OCI-LY1 (cell line): ENCODE measurements at regions not wholly inside any gene's neighbourhood (a gene's known extent, or its start where the extent isn't known, plus 50 kb on each side); places are given as distances from the start of the nearest gene placed in this dataset.

ENCODE experiments used
- H2AFZ ChIP-seq: fragments of 200-600 bp; sonication (generic), shearing (Covaris generic); 2 replicates; pipeline ENCODE4 v1.6.0; 2014; ENCODE audit warnings: antibody characterized with exemption, mild to moderate bottlenecking, low read length
- H3F3A ChIP-seq: fragments of 200-600 bp; sonication (generic), shearing (Covaris generic); 2 replicates; pipeline ENCODE4 v1.6.0; 2014; ENCODE audit warnings: mild to moderate bottlenecking, antibody characterized with exemption, low read length, moderate library complexity; ENCODE audit not compliant: insufficient read depth
- H3K27ac ChIP-seq: fragments of 200-600 bp; sonication (generic); 2 replicates; pipeline ENCODE4 v1.5.1; 2014; ENCODE audit warnings: low read length, mixed run types, mild to moderate bottlenecking, low read depth; ENCODE audit not compliant: poor library complexity, severe bottlenecking
- H3K27me3 ChIP-seq: fragments of 200-600 bp; sonication (generic); 2 replicates; pipeline ENCODE4 v1.6.0; 2014; ENCODE audit warnings: antibody characterized with exemption, mild to moderate bottlenecking, low read length, moderate library complexity; ENCODE audit not compliant: insufficient read depth
- H3K36me3 ChIP-seq: fragments of 200-600 bp; sonication (generic); 2 replicates; pipeline ENCODE4 v1.6.1; 2014; ENCODE audit warnings: mild to moderate bottlenecking, antibody characterized with exemption, low read length, moderate library complexity, mixed read lengths; ENCODE audit not compliant: insufficient read depth
- H3K4me1 ChIP-seq: fragments of 200-600 bp; sonication (generic); 2 replicates; pipeline ENCODE4 v1.5.1; 2014; ENCODE audit warnings: mild to moderate bottlenecking, low read length, moderate library complexity; ENCODE audit not compliant: insufficient read depth, severe bottlenecking
- H3K4me2 ChIP-seq: fragments of 200-600 bp; sonication (generic), shearing (Covaris generic); 2 replicates; pipeline ENCODE4 v1.6.1; 2014; ENCODE audit warnings: low read length
- H3K4me3 ChIP-seq: fragments of 200-600 bp; sonication (generic); 2 replicates; pipeline ENCODE4 v1.5.1; 2014; ENCODE audit warnings: low read length, low read depth, mild to moderate bottlenecking, mixed read lengths; ENCODE audit not compliant: poor library complexity, severe bottlenecking
- H3K79me2 ChIP-seq: fragments of 200-600 bp; shearing (Covaris generic); 2 replicates; pipeline ENCODE4 v1.6.1; 2016; ENCODE audit warnings: mixed run types, low read length, mixed read lengths; ENCODE audit not compliant: insufficient read depth
- H3K9ac ChIP-seq: fragments of 200-600 bp; sonication (generic), shearing (Covaris generic); 2 replicates; pipeline ENCODE4 v1.6.1; 2014; ENCODE audit warnings: mild to moderate bottlenecking, low read length, mixed read lengths
- H3K9me2 ChIP-seq: fragments of 200-600 bp; sonication (generic), shearing (Covaris generic); 2 replicates; pipeline ENCODE4 v1.6.1; 2014; ENCODE audit warnings: low read depth, mild to moderate bottlenecking, low read length, mixed read lengths
- H3K9me3 ChIP-seq: fragments of 200-600 bp; shearing (Covaris generic); 2 replicates; pipeline ENCODE4 v1.6.1; 2014; ENCODE audit warnings: low read length, mixed read lengths
- H4K20me1 ChIP-seq: fragments of 200-600 bp; sonication (generic), shearing (Covaris generic); 2 replicates; pipeline ENCODE4 v1.6.0; 2016; ENCODE audit warnings: mild to moderate bottlenecking, low read length; ENCODE audit not compliant: insufficient read depth
- EZH2 ChIP-seq: fragments of 200-600 bp; sonication (generic), shearing (Covaris generic); IDR thresholded peaks from 2 replicates; pipeline ENCODE4 v1.8.0; 2017; ENCODE audit warnings: borderline replicate concordance, mixed run types, mild to moderate bottlenecking, antibody characterized with exemption, low read length, moderate library complexity, mixed read lengths
- TF ChIP-seq, protein P1 (sequence below): fragments of 200-600 bp; sonication (generic), shearing (Covaris generic); IDR thresholded peaks from 2 replicates; pipeline ENCODE4 v1.5.1; 2017; ENCODE audit warnings: mild to moderate bottlenecking, antibody characterized with exemption, low read length, moderate library complexity, mixed read lengths

DNA sequence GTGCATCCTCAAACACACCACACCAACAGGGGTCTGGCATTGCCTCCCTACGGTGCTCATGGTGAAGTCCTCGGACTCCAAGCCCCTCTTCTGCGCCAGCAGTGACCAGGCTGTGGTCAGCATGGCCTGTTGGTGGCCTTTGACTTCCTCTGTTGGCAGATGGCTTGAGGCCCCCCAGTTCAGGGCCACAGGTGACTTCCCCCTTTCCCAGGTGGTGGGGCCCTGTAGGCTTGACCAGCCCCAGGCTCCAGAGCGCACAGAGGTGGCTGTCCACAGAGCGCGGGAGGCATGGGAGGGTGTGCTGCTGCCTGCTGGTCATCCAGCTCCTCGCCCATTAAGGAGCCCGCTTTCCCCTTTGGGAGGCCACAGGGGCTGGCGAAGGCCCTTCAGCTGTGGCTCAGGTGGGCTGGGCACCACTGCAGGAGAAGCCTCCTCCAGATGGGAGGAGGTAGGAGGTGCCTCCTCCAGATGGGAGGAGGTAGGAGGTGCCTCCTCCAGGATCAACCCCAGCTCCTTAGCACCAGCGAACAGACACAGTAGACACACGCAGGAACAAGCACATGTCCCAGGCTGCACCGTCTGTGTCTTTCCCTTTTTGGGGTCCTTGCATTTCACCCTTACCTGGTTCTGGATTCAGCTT lies 52.1 kb upstream of the BHLHE23 start:
- H3K79me2 ChIP-seq = no peaks in the 10 kb centered on the region
- no peaks in the 10 kb centered on the region for H3K36me3 ChIP-seq
- H3K27me3 ChIP-seq = no peaks in the 10 kb centered on the region
- H4K20me1 ChIP-seq = no peaks in the 10 kb centered on the region
- TF ChIP-seq, protein P1, sequence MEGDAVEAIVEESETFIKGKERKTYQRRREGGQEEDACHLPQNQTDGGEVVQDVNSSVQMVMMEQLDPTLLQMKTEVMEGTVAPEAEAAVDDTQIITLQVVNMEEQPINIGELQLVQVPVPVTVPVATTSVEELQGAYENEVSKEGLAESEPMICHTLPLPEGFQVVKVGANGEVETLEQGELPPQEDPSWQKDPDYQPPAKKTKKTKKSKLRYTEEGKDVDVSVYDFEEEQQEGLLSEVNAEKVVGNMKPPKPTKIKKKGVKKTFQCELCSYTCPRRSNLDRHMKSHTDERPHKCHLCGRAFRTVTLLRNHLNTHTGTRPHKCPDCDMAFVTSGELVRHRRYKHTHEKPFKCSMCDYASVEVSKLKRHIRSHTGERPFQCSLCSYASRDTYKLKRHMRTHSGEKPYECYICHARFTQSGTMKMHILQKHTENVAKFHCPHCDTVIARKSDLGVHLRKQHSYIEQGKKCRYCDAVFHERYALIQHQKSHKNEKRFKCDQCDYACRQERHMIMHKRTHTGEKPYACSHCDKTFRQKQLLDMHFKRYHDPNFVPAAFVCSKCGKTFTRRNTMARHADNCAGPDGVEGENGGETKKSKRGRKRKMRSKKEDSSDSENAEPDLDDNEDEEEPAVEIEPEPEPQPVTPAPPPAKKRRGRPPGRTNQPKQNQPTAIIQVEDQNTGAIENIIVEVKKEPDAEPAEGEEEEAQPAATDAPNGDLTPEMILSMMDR = no peak
- TF ChIP-seq EZH2 = no peak
- no peak overlapping the region for H3K27ac ChIP-seq
- no peak overlapping the region for H3K4me2 ChIP-seq
- H3F3A ChIP-seq = peaks cover 11% of the 10 kb centered on the region; the same call in 1 of the 2 replicates
- H3K9ac ChIP-seq = no peak overlapping the region
- H3K9me3 ChIP-seq = no peaks in the 10 kb centered on the region
- no peak overlapping the region for H3K4me3 ChIP-seq
- H3K9me2 ChIP-seq = no peaks in the 10 kb centered on the region
- no peak overlapping the region for H2AFZ ChIP-seq
- no peaks in the 10 kb centered on the region for H3K4me1 ChIP-seq

DNA sequence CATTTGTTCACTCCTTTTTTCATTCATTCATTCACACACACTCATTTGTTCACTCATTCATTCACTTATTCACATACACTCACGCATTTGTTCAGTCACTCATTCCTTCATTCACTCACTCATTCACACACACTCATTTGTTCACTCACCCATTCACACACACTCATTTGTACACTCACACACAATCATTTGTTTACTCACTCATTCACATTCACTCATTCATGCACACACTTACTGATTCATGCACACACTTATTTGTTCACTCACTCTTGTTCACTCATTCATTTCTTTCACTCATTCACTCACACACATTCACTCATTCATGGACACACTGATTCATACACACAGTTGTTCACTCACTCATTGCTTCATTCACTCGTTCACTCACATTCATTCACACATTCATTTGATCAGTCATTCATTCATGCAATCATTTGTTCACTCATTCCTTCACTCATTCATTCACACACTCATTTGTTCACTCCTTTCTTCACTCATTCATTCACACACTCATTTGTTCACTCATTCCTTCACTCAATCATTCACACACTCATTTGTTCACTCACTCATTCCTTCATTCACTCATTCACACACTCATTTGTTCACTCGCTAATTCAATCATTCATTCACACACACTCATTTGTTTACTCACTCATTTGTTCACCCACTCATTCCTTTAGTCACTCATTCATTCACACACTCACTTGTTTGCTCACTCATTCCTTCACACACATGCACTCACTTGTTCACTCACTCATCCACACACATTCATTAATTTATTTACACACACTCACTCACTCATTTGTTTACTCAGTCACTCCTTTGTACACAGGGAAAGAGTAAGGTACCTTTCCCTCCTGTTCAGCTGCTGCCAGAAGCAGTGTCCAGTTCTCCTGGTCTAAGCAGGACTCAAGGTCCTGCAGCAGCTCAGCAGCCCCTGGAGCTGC lies 50.7 kb upstream of the BHLHE23 start:
- Histone ChIP-seq H3F3A (peaks cover 11% of the 10 kb centered on the region; the same call in 1 of the 2 replicates), H3K4me3 (no peak overlapping the region), H4K20me1 (no peaks in the 10 kb centered on the region), H3K4me1 (no peaks in the 10 kb centered on the region), H3K9me3 (no peaks in the 10 kb centered on the region), H3K27me3 (no peaks in the 10 kb centered on the region), H3K9me2 (no peaks in the 10 kb centered on the region), H2AFZ (no peak overlapping the region), H3K9ac (no peak overlapping the region), H3K36me3 (no peaks in the 10 kb centered on the region), H3K27ac (no peak overlapping the region), H3K4me2 (no peak overlapping the region), H3K79me2 (no peaks in the 10 kb centered on the region)
- TF ChIP-seq, protein P1 = no peak
- no peak for TF ChIP-seq EZH2

DNA sequence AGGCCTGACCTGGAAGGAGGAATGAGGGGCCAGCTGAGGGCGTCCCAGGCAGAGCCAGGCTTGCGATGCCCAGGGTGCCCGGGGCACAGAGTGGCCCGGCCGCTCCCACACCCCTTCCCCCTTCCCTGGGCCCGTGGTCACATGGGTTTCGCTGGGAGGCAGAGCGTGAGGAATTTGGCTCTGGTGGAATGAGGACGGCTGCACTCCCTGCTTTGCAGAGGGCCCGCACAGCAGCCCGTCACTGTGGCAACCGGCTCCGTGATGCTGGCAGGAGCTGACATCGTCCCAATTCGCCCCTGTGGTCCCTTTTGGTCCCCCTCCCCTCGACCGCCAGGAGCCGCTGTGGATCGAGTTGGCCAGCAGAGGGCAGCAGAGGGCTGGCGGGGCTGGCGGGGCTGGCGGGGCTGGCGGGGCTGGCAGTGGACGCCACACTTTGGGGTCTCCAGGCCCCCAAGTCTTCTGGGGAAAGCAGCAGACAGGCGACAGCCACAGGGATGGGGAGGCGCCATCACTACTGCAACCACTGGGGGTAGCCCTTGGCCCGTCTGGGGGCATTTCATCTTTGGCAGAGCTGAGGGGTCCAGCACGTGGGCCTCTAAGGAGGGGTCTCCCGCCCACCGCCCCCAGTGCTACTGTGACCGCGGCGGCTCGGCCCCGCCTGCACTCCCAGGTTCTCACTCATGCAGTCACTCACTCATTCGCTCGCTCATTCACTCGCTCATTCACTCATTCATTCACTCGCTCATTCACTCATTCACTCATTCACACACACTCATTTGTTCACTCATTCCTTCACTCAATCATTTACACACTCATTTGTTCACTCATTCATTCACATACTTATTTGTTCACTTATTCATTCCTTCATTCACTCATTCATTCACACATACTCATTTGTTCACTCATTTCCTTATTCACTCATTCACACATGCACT lies 49.7 kb upstream of the BHLHE23 start:
- Histone ChIP-seq H3K4me3 (no peak overlapping the region), H3K79me2 (no peaks in the 10 kb centered on the region), H3K27ac (no peak overlapping the region), H2AFZ (no peak overlapping the region), H3K9me3 (no peaks in the 10 kb centered on the region), H3K9me2 (no peaks in the 10 kb centered on the region), H3K4me1 (no peaks in the 10 kb centered on the region), H3K4me2 (no peak overlapping the region), H3K36me3 (no peaks in the 10 kb centered on the region), H4K20me1 (no peaks in the 10 kb centered on the region), H3K27me3 (peaks cover 5% of the 10 kb centered on the region; the same call in 1 of the 2 replicates), H3F3A (peaks cover 11% of the 10 kb centered on the region; the same call in 1 of the 2 replicates), H3K9ac (no peak overlapping the region)
- no peak for TF ChIP-seq EZH2
- TF ChIP-seq, protein P1 = peak; percentile 89
